ENCODE measurements at regions not wholly inside any gene's neighbourhood (a gene's known extent, or its start where the extent isn't known, plus 50 kb on each side); places are given as distances from the start of the nearest gene placed in this dataset.

DNA sequence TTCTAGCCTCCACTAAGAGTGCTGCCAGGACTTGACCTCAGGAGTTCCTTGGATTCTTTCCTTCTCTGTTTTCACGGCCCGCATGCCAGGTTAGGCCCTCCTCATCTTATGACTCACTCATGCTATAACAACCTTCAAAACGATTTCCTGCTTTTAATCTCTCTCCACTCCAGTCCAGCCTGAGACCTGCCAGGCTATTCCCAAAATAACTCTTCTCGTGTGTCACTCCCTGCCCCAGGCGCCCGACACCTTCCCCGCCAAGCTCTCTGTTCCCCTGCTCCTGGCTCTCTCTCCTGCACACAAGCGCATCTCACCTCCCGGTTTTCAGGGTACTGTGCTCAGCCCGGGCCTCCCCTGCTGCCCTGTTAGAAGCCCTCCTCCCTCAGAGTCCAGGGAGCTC lies 64.1 kb upstream of the RPS6KA2 start:
- peak in 4 of 5 donors; percentile 66 to 82 (median 74) for DNase-seq

DNA sequence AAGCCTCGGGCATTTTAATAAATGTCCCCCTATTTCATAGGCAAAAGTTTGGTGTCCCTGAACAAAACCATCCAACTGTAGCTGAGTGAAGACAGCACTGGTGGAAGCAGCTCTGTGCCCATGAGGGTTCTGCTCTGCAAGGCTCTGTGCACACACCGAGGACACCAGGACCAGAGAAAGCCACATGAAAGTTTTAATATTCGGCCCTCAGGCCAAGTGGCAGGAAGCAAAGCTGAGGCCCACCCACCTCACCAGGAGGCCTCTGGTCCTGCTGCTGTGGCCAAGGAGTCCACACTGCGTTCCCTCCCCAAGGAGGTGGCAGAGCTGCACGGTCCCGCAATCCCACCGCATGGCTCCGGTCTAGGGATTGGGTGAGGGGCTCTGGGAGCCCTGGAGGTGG lies 62.6 kb upstream of the RPS6KA2 start:
- no peak overlapping the region for H3K27ac ChIP-seq
- H3K36me3 ChIP-seq: no peaks in the 10 kb centered on the region
- ATAC-seq (no peak), DNase-seq (no peak)
- intact Hi-C loops (cut with DNase I): loop anchor here in 5 of 10 donors (2.0 to 5.0 kb wide), 5 partner anchors 52 to 132 kb away; partner anchors contain the start of gene RPS6KA2 (in 2 of the 5)
- H3K4me1 ChIP-seq: peaks cover 0 to 22% (median 11%) of the 10 kb centered on the region in 12 donors
- TF ChIP-seq POLR2A (IDR thresholded peaks at IDR 0.05) (no peak), CTCF (IDR thresholded peaks at IDR 0.05) (no peak)
- no peak overlapping the region for H3K4me3 ChIP-seq
- H3K9me3 ChIP-seq: no peaks in the 10 kb centered on the region
- 90 to 96% (median 91%) methylated on average over 8 of the region's 8 CpGs for WGBS, 4 donors
- H3K27me3 ChIP-seq: no peaks in the 10 kb centered on the region

More for the DNA sequence above, 64.1 kb upstream of the RPS6KA2 start:
- Histone ChIP-seq H3K27me3 (no peaks in the 10 kb centered on the region), H3K4me1 (peaks cover 0 to 22% (median 11%) of the 10 kb centered on the region in 12 donors), H3K9me3 (no peaks in the 10 kb centered on the region), H3K4me3 (no peak overlapping the region), H3K27ac (peak overlapping the region in 10 of 12 donors; percentile 27 to 87 (median 69)), H3K36me3 (no peaks in the 10 kb centered on the region)
- intact Hi-C loops (cut with DNase I): loop anchor here in 5 of 10 donors (2.0 to 5.0 kb wide), 5 partner anchors 54 to 134 kb away; partner anchors contain the start of gene RPS6KA2 (in 2 of the 5)
- peak; percentile 95 to 97 (median 96) for ATAC-seq
- WGBS, 4 donors: 20 to 43% (median 27%) methylated on average over 10 of the region's 10 CpGs
- TF ChIP-seq CTCF (IDR thresholded peaks at IDR 0.05): no peak
- no peak for TF ChIP-seq POLR2A (IDR thresholded peaks at IDR 0.05)

DNA sequence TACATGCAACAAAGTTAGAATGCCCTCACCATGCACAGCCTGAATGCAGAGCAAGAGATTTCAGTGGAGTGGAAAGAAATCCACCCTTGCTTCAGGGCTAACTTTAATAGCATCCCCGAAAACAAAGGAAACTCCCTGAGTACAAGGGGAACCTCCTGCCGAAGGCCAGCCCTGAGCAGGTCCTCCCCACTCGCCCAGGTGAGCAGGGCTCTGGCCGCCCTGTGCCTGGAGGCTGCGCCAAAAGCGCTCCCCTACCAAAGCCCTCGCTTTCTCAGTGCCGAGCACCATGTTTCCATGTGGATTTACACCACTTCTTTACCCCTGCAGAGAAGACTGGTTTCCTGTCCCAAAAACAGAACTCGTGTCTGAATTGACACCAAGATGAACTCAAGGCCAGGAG lies 61.9 kb upstream of the RPS6KA2 start:
- no peak overlapping the region for H3K4me3 ChIP-seq
- no peak for DNase-seq
- no peak for TF ChIP-seq POLR2A (IDR thresholded peaks at IDR 0.05)
- intact Hi-C loops (cut with DNase I): no loop called here
- WGBS, 4 donors: 96 to 97% (median 96%) methylated on average over 9 of the region's 9 CpGs
- H3K27me3 ChIP-seq: no peaks in the 10 kb centered on the region
- no peaks in the 10 kb centered on the region for H3K9me3 ChIP-seq
- H3K4me1 ChIP-seq: peaks cover 0 to 22% (median 11%) of the 10 kb centered on the region in 12 donors
- no peak overlapping the region for H3K27ac ChIP-seq
- no peaks in the 10 kb centered on the region for H3K36me3 ChIP-seq
- no peak for ATAC-seq

GRCh38 chr6:166687879-166688205 lies 60.8 kb upstream of the RPS6KA2 start:
- no peak overlapping the region for H3K27ac ChIP-seq
- H3K9me3 ChIP-seq: no peaks in the 10 kb centered on the region
- WGBS, 4 donors: 78 to 86% (median 81%) methylated on average over 6 of the region's 6 CpGs
- H3K27me3 ChIP-seq: no peaks in the 10 kb centered on the region
- no peak overlapping the region for H3K4me3 ChIP-seq
- peaks cover 0 to 22% (median 11%) of the 10 kb centered on the region in 12 donors for H3K4me1 ChIP-seq
- ATAC-seq (no peak), DNase-seq (no peak)
- intact Hi-C loops (cut with DNase I): no loop called here
- TF ChIP-seq CTCF (IDR thresholded peaks at IDR 0.05) (no peak), POLR2A (IDR thresholded peaks at IDR 0.05) (no peak)
- H3K36me3 ChIP-seq: no peaks in the 10 kb centered on the region
